Nephron (organoid): ENCODE measurements at regions not wholly inside any gene's neighbourhood (a gene's known extent, or its start where the extent isn't known, plus 50 kb on each side); places are given as distances from the start of the nearest gene placed in this dataset.

Experiments
- H3K27ac Mint-ChIP-seq, 3 experiments: 2 replicates each; pipeline ENCODE4 v1.8.0; 2020; ENCODE audit warnings: mixed read lengths in 3 of 3, mild to moderate bottlenecking in 2 of 3, moderate library complexity in 1 of 3
- H3K27me3 Mint-ChIP-seq: 2 replicates; pipeline ENCODE4 v1.8.0; 2021; ENCODE audit warnings: low read depth, mild to moderate bottlenecking, moderate library complexity, mixed read lengths
- H3K36me3 Mint-ChIP-seq: 2 replicates; pipeline ENCODE4 v1.8.0; 2020; ENCODE audit warnings: low read depth, mixed read lengths
- H3K4me1 Mint-ChIP-seq: 2 replicates; pipeline ENCODE4 v1.8.0; 2020; ENCODE audit warnings: mixed read lengths
- H3K4me3 Mint-ChIP-seq, 3 experiments: 2 replicates each; pipeline ENCODE4 v1.8.0; 2020; ENCODE audit warnings: mild to moderate bottlenecking in 3 of 3, mixed read lengths in 3 of 3, moderate library complexity in 2 of 3
- H3K9me3 Mint-ChIP-seq: 2 replicates; pipeline ENCODE4 v1.8.0; 2020; ENCODE audit warnings: mixed read lengths
- TF ChIP-seq, protein P1 (sequence below), 3 experiments: fragments of 200-600 bp; sonication (generic); IDR thresholded peaks; one replicate each; pipeline ENCODE4 v1.5.0; 2021; ENCODE audit warnings: antibody characterized with exemption in 3 of 3; ENCODE audit not compliant: unreplicated experiment in 3 of 3

GRCh38 chr17:63304704-63305261, 141.3 kb downstream of the CYB561 start:
- peaks cover 50% of the 10 kb centered on the region for H3K9me3 Mint-ChIP-seq
- H3K4me3 Mint-ChIP-seq = no peak overlapping the region
- no peaks in the 10 kb centered on the region for H3K27me3 Mint-ChIP-seq
- no peaks in the 10 kb centered on the region for H3K4me1 Mint-ChIP-seq
- H3K27ac Mint-ChIP-seq = no peak overlapping the region
- TF ChIP-seq, protein P1, sequence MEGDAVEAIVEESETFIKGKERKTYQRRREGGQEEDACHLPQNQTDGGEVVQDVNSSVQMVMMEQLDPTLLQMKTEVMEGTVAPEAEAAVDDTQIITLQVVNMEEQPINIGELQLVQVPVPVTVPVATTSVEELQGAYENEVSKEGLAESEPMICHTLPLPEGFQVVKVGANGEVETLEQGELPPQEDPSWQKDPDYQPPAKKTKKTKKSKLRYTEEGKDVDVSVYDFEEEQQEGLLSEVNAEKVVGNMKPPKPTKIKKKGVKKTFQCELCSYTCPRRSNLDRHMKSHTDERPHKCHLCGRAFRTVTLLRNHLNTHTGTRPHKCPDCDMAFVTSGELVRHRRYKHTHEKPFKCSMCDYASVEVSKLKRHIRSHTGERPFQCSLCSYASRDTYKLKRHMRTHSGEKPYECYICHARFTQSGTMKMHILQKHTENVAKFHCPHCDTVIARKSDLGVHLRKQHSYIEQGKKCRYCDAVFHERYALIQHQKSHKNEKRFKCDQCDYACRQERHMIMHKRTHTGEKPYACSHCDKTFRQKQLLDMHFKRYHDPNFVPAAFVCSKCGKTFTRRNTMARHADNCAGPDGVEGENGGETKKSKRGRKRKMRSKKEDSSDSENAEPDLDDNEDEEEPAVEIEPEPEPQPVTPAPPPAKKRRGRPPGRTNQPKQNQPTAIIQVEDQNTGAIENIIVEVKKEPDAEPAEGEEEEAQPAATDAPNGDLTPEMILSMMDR (IDR thresholded peaks at IDR 0.05; ENCODE audit: unreplicated experiment in 3 of 3) = no peak
- H3K36me3 Mint-ChIP-seq = peaks cover 57% of the 10 kb centered on the region

GRCh38 chr17:63305857-63306256, 140.2 kb downstream of the CYB561 start:
- Mint-ChIP-seq H3K36me3 (peaks cover 53% of the 10 kb centered on the region), H3K27me3 (no peaks in the 10 kb centered on the region), H3K4me3 (no peak overlapping the region), H3K27ac (no peak overlapping the region), H3K9me3 (peaks cover 46% of the 10 kb centered on the region), H3K4me1 (no peaks in the 10 kb centered on the region)
- TF ChIP-seq, protein P1 (IDR thresholded peaks at IDR 0.05; ENCODE audit: unreplicated experiment in 3 of 3) = no peak

GRCh38 chr17:63306855-63307254, 139.3 kb downstream of the CYB561 start:
- Mint-ChIP-seq H3K4me1 (no peaks in the 10 kb centered on the region), H3K9me3 (peaks cover 42% of the 10 kb centered on the region), H3K27me3 (no peaks in the 10 kb centered on the region), H3K27ac (no peak overlapping the region), H3K4me3 (no peak overlapping the region), H3K36me3 (peaks cover 46% of the 10 kb centered on the region)
- TF ChIP-seq, protein P1 (IDR thresholded peaks at IDR 0.05; ENCODE audit: unreplicated experiment in 3 of 3) = no peak

GRCh38 chr17:63308272-63308671, 137.8 kb downstream of the CYB561 start:
- Mint-ChIP-seq H3K36me3 (peaks cover 37% of the 10 kb centered on the region), H3K4me3 (no peak overlapping the region), H3K4me1 (no peaks in the 10 kb centered on the region), H3K27ac (no peak overlapping the region), H3K9me3 (peaks cover 36% of the 10 kb centered on the region), H3K27me3 (no peaks in the 10 kb centered on the region)
- TF ChIP-seq, protein P1 (IDR thresholded peaks at IDR 0.05; ENCODE audit: unreplicated experiment in 3 of 3) = no peak

DNA sequence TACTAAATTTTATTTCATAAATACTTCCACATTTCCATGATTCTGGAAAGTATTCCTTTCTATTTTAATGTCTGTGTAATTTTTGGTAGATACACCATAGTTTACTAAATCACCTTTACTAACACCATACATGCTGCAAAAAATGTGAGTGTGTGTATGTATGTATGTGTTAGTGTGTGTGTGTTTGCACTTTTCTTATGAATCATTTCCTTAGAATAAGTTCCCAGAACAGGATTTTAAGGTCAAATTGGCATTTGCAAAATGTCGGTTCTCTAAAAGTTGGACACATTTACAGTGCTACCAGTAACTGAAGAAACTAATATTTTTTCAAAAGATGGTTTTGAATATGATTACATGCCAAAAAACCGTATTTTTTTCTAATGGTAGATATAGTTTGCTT, 137.1 kb downstream of the CYB561 start:
- peaks cover 33% of the 10 kb centered on the region for H3K36me3 Mint-ChIP-seq
- no peaks in the 10 kb centered on the region for H3K27me3 Mint-ChIP-seq
- no peaks in the 10 kb centered on the region for H3K4me1 Mint-ChIP-seq
- peaks cover 28% of the 10 kb centered on the region for H3K9me3 Mint-ChIP-seq
- H3K27ac Mint-ChIP-seq = no peak overlapping the region
- no peak overlapping the region for H3K4me3 Mint-ChIP-seq
- TF ChIP-seq, protein P1 (IDR thresholded peaks at IDR 0.05; ENCODE audit: unreplicated experiment in 3 of 3) = no peak

GRCh38 chr17:63311416-63311937, 134.6 kb downstream of the CYB561 start:
- Mint-ChIP-seq H3K36me3 (peaks cover 34% of the 10 kb centered on the region), H3K27me3 (no peaks in the 10 kb centered on the region), H3K9me3 (peaks cover 19% of the 10 kb centered on the region), H3K4me1 (peaks cover 15% of the 10 kb centered on the region), H3K4me3 (no peak overlapping the region), H3K27ac (no peak overlapping the region)
- TF ChIP-seq, protein P1 (IDR thresholded peaks at IDR 0.05; ENCODE audit: unreplicated experiment in 3 of 3) = no peak
